G401.6 (cell line): ENCODE measurements at regions not wholly inside any gene's neighbourhood (a gene's known extent, or its start where the extent isn't known, plus 50 kb on each side); places are given as distances from the start of the nearest gene placed in this dataset.
"Not testable (repeated sequence)": the region's sequence is repeated elsewhere in the genome, so short reads cannot be mapped to it uniquely, and the experiment has no call there.

Experiments
- FAIRE-seq: peaks from 2 replicates; lab custom pipeline; 2012; peaks lifted over from hg19 to GRCh38; lab: Jason Lieb, UNC

DNA sequence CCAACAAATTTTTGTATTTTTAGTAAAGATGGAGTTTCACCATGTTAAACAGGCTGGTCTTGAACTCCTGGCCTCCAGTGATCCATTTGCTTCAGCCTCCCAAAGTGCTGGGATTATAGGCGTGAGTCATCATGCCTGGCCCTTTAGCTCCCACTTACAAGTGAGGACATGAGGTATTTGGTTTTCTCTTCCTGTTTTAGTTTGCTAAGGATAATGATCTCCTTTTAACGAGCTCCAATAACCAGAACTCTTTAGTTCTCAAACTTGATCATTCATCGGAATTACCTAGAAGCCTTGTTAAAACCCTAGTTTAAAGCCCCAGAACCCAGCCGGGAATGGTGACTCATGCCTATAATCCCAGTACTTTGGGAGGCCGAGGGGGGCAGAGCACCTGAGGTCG, 481.4 kb downstream of the TYW1 start:
- FAIRE-seq = no peak

- no peak for FAIRE-seq
Measured at GRCh38 chr7:67484244-67484751, 487.7 kb downstream of the TYW1 start.

- no peak for FAIRE-seq
Measured at GRCh38 chr7:67486401-67486800, 489.8 kb downstream of the TYW1 start.

- no peak for FAIRE-seq
Measured at GRCh38 chr7:67487316-67487715, 490.7 kb downstream of the TYW1 start.

- no peak for FAIRE-seq
Measured at GRCh38 chr7:67489881-67490280, 493.2 kb downstream of the TYW1 start.

DNA sequence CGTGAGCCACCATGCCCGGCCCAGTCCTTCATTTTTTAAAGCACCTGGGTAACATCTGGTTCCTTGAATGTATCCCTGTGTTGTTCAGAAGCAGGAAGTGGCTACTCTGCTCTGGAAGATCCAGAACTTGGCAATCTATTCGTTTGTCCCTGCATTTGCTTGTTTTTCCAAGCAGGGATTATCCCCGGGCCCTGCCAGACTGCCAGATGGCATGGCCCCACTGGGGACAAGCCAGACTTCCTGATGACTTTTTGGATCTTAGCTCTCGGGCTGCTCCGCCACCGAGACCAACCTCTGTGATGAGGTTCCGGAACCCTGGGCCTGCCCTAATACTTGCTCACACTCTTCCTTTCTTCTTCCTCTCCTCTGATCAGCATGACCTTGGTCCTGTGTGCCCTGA, 496.7 kb downstream of the TYW1 start:
- FAIRE-seq = no peak

DNA sequence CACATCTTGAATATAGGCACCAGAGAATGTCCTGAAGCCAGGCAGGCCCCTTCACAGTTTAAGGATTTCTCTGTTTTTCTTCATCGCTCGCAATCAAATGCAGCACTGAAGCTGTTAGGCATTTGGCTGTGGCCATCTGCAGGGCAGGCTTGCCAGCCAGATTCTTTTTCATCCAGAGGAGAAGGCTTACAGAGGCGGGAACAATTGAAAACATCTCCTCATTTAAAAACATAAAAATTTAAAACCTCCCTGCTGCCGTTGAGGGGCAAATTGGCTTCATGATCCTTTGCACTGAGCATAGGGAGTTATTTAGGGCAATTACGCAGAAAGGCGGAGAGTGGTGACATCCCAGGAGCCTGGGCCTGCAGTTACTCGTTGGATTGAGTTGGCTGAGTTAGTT, 500.0 kb downstream of the TYW1 start:
- no peak for FAIRE-seq

DNA sequence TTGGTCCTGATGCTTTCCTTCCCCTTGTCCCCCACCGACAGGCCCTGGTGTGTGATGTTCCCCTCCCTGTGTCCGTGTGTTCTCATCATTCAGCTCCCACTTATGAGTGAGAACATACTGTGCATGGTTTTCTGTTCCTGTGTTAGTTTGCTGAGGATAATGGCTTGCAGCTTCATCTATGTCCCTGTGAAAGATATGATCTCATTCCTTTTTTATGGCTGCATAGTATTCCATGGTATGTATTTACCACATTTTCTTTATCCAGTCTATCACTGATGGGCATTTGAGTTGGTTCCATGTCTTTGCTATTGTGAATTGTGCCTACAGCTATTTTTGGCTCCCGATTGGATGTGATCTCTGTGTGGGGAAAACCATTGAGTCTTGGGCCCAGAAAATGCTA, 501.3 kb downstream of the TYW1 start:
- FAIRE-seq = not testable (repeated sequence)

DNA sequence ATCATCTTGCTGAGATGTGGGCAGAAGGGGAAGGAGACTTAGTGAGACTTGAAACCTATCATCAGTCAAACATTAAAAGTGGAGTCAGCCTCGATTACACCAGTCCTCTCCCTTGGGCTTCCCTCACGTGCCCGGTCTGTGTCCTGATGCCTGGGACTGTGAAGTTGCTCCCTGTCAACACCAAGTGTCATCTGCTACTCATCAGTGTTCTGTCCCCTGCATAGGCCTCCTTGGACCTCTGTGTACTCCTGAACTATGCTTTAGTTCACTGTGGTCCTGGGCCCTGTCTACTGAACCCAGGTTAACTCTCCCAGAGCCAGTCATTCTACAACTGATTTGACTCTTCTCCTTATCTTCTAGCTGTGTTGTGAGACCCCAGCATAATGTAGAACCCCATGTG, 506.3 kb downstream of the TYW1 start:
- FAIRE-seq = no peak

GRCh38 chr7:67505449-67505848, 508.8 kb downstream of the TYW1 start:
- FAIRE-seq = no peak

- FAIRE-seq = no peak
Measured at GRCh38 chr7:67512481-67512880, 515.8 kb downstream of the TYW1 start.

- FAIRE-seq = no peak
Measured at GRCh38 chr7:67518580-67518979, 521.9 kb downstream of the TYW1 start.

DNA sequence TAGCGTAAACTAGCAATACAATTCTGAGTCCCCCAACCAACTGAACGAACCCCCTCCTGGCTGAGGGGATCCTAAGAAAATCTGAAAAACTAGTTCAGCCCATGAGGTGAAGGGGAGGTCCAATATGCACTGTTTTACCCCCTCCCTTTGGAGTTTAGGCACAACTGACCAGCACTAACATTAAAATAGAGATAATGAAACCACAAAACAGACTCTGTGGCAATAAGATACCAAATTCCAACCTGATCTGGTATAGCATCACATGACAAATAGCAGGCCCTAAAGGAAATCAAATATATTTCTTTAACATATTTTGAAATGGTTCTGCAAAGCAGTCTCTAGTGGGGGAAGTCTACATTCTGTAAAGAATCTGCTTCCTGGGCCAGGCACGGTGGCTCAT, 522.5 kb downstream of the TYW1 start:
- no peak for FAIRE-seq

DNA sequence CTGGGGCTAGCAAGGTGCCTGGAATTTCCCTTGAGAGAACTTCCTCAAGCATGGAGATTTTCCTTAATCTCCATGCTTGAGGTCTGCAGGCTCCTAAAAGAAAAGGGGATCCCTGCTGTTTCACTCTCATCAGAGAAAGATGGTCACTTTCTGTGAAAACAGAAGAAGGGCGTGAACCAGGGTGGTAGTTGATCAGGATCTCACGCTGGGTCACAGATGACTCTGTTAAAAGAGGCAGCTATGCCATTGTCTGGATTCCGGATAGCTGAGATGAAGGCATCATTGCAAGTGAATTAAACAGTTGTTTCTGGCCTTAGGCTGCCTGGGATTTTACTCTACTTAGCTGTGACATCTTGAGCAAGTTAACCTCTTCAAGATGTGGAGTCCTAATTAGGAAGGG, 525.9 kb downstream of the TYW1 start:
- no peak for FAIRE-seq

GRCh38 chr7:67523713-67524112, 527.1 kb downstream of the TYW1 start:
- FAIRE-seq = no peak

DNA sequence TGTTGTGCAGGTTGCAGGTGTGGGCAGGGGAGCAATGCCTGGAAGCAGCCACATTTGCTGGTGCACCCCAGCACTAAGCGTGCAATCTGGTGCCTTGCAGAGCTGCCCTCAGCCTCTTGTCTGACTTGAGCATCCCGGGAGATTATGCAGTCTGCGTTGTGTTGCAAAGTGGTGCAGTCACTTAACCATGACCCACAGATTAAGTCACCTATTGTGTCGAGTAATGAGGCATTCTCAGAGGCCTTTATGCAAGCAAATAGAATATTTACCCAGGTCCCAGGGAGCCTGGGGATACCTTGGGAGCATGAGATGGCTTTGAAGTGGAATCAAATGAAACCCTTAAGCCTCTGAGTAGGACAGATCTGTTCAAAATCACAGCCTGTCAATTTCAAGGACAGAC, 529.0 kb downstream of the TYW1 start:
- FAIRE-seq = no peak

- peak; percentile 52 for FAIRE-seq
Measured at GRCh38 chr7:67535241-67535989, 538.8 kb downstream of the TYW1 start.

GRCh38 chr7:67542916-67543315, 546.3 kb downstream of the TYW1 start:
- no peak for FAIRE-seq

DNA sequence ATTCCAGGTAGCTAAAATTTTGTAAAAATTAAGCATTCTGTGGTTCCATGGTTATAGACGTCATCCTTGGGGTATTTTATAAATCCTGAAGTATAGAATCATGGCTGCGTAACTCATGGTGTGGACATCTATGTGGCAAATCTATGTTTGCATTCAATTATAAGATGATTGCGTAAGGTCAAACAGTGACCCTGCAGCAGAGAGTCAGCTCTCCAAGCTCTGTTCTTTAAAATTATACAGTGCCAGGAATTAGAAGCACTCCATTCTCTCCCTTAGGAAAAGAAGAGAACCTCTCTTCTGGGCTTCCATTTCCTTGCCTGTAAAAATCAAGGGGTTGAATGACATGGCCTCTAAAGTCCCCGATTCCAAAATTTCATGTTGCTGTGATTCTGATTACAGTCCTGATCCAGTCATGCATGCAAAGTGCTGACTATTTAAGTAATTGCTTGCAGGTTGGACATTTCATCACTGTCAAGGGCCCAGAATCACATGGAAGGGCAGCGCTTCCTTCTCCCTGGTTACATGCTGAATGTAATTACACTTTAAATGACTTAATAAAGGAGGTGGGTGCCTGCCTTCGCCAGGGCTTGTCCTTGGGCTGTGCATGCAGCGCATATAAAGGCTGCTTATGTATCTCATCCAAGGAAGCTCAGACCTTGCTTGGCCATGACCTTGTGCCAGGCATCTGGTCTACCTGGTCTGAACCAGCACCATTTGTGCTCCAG, 550.7 kb downstream of the TYW1 start:
- no peak for FAIRE-seq

DNA sequence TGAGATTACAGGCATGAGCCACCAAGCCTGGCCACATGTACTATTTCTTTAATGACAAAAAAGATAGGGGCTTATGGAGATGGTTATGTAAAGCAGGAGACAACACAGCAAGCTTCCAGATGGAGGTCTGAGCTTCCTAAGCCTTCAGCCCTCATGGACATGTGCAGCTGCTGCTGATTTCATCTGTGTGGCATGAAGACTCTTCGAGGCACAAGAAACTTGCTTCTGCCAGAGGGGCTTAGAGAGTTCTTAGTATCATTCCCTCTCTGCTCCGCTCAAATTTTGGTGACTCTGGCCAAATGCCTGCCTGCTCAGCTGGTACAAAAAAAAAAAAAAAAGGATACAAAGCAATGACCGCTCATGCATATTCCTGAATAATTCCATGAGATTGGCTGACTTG, 552.5 kb downstream of the TYW1 start:
- no peak for FAIRE-seq

- no peak for FAIRE-seq
Measured at GRCh38 chr7:67550801-67551436, 554.3 kb downstream of the TYW1 start.

DNA sequence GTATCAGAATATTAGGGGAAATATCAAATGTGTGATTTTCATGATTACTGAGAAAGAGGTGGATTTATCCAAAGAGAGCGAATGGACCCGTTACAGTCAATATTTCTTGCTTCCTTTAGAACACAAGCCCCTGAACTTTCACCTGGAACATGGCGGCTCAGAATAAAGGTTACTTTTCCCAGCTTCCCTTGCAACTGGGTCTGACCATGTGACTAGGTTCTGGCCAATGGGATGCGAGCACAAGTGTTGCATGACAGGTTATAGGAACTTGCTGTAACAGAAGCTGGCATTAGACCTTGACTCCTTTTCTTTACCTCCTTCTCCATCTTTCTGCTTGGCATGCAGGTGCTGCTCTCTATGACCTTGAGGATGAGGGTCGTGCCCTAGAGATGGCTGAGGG, 556.1 kb downstream of the TYW1 start:
- FAIRE-seq = no peak

DNA sequence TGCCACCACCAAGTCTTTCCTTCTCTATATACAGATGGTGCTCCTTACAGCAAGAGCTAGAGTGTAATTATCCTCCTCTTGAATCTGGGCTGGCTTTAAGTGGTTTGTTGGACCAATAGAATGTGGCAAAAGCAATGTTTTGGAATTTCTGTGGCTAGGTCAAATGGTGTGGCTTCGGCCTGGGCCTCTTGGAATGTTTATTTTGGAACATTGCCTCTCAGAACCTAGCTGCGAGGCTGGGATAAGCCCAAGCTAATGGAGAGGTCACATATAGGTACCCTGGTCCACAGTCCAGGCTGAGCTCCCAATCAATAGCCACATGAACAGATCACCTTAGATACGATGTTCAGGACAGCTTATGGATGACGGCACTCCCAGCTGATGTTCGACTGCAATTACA, 556.7 kb downstream of the TYW1 start:
- FAIRE-seq = no peak
